Progenitor cell of endocrine pancreas (in vitro differentiated cells): ENCODE measurements at regions not wholly inside any gene's neighbourhood (a gene's known extent, or its start where the extent isn't known, plus 50 kb on each side); places are given as distances from the start of the nearest gene placed in this dataset.

Experiments used
- DNase-seq: peaks from one replicate; pipeline ENCODE4 v3.0.0; 2021; ENCODE audit warnings: low spot score; ENCODE audit not compliant: unreplicated experiment
- H3K27ac Mint-ChIP-seq: 2 replicates; pipeline ENCODE4 v1.8.0; 2021; ENCODE audit warnings: mild to moderate bottlenecking, moderate library complexity, mixed read lengths
- H3K27me3 Mint-ChIP-seq: 2 replicates; pipeline ENCODE4 v1.8.0; 2021; ENCODE audit warnings: mixed read lengths
- H3K36me3 Mint-ChIP-seq: 2 replicates; pipeline ENCODE4 v1.8.0; 2022; ENCODE audit warnings: mixed read lengths; ENCODE audit not compliant: insufficient read depth
- H3K4me1 Mint-ChIP-seq: 2 replicates; pipeline ENCODE4 v1.8.0; 2021; ENCODE audit warnings: low read depth, mixed read lengths
- H3K4me3 Mint-ChIP-seq: 2 replicates; pipeline ENCODE4 v1.8.0; 2021; ENCODE audit warnings: low read depth, mild to moderate bottlenecking, moderate library complexity, mixed read lengths
- H3K9me3 Mint-ChIP-seq: 2 replicates; pipeline ENCODE4 v1.8.0; 2021; ENCODE audit warnings: low read depth, mixed read lengths
- TF ChIP-seq, protein P1 (sequence below): fragments of 200-600 bp; sonication (generic); IDR thresholded peaks from one replicate; pipeline ENCODE4 v1.5.0; 2021; ENCODE audit warnings: antibody characterized with exemption, mild to moderate bottlenecking; ENCODE audit not compliant: unreplicated experiment

DNA sequence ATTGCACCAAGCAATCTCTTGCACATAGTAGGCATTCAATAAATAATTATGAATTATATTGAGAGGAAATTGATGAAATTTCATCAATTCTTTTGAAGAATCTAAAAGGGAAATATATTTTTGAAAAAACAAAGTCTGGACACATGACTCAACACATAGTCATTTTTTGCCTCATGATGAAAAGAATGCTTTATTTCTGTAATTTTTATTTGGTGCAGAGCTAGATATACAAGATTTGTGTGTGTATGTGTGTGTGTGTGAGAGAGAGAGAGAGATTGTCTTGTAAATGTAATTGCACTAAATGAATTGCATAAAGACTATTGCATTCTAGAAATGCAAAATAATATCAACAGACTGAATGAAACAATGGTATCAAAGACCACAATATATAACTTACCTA lies 206.2 kb upstream of the C1orf87 start:
- H3K27me3 Mint-ChIP-seq: peaks cover 6% of the 10 kb centered on the region
- no peak for DNase-seq
- H3K4me3 Mint-ChIP-seq: no peak overlapping the region
- no peak overlapping the region for H3K27ac Mint-ChIP-seq
- peaks cover 6% of the 10 kb centered on the region for H3K4me1 Mint-ChIP-seq
- H3K9me3 Mint-ChIP-seq: no peaks in the 10 kb centered on the region
- TF ChIP-seq, protein P1, sequence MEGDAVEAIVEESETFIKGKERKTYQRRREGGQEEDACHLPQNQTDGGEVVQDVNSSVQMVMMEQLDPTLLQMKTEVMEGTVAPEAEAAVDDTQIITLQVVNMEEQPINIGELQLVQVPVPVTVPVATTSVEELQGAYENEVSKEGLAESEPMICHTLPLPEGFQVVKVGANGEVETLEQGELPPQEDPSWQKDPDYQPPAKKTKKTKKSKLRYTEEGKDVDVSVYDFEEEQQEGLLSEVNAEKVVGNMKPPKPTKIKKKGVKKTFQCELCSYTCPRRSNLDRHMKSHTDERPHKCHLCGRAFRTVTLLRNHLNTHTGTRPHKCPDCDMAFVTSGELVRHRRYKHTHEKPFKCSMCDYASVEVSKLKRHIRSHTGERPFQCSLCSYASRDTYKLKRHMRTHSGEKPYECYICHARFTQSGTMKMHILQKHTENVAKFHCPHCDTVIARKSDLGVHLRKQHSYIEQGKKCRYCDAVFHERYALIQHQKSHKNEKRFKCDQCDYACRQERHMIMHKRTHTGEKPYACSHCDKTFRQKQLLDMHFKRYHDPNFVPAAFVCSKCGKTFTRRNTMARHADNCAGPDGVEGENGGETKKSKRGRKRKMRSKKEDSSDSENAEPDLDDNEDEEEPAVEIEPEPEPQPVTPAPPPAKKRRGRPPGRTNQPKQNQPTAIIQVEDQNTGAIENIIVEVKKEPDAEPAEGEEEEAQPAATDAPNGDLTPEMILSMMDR: no peak
- no peaks in the 10 kb centered on the region for H3K36me3 Mint-ChIP-seq

DNA sequence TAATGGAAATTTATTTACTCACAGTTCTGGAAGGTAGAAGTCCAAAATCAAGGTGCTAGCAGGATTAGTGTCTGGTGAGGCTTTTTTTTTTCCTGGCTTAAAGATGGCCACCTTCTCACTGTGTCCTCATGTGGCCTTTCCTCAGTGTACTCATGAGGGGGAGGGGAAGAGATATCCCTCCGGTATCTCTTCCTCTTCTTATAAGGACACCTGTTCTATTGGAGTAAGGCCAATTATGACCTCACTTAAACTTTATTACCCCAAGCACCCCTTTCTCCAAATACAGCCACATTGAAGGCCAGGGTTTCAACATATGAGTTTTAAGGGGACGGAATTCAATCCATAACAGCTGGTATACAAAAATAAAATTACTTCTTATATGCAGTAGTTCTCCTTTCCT lies 203.7 kb upstream of the C1orf87 start:
- no peak overlapping the region for H3K4me3 Mint-ChIP-seq
- H3K27me3 Mint-ChIP-seq: peaks cover 6% of the 10 kb centered on the region
- H3K36me3 Mint-ChIP-seq: no peaks in the 10 kb centered on the region
- no peak overlapping the region for H3K27ac Mint-ChIP-seq
- H3K9me3 Mint-ChIP-seq: no peaks in the 10 kb centered on the region
- TF ChIP-seq, protein P1: no peak
- H3K4me1 Mint-ChIP-seq: peaks cover 10% of the 10 kb centered on the region
- no peak for DNase-seq

DNA sequence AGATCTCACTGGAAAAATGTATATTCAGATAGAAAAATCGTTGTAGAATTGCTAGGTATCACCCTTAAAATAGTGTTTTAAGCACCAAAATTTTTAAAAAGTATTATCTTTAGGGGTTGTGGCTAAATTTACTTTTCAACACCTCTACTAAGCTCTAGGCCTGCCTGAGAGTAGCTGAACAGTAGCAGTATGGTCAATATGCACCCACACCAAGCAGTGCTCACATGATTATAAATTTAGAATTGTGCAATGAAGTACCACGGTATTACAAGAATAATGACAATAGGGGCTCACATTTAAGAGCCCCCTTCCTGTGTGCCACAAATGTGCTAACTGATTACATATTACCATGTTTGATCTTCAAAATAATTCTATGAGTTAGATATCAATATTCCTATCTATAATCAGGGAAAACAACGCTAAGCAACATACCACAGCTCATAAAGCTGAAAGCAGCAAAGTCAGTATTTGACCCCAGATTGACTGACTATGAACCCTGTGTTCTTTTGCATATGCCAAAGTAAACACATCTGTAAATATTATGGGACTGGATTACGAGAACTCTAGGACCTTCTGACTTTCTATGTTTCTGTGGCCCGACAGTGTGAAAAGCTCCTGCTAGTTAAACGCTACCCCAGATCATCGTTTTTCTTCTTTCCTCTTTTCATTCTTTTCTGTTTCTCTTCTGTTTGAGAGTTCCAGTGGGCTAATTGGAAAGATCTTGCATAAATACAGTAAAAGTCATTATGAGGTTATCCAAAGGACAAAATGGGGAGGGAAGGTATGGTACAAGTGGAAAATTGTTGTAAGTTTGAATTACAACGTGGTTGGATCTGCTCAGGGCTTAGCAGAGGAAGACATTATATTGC lies 201.1 kb upstream of the C1orf87 start:
- H3K4me3 Mint-ChIP-seq: no peak overlapping the region
- H3K27ac Mint-ChIP-seq: no peak overlapping the region
- H3K27me3 Mint-ChIP-seq: peaks cover under 1% of the 10 kb centered on the region

DNA sequence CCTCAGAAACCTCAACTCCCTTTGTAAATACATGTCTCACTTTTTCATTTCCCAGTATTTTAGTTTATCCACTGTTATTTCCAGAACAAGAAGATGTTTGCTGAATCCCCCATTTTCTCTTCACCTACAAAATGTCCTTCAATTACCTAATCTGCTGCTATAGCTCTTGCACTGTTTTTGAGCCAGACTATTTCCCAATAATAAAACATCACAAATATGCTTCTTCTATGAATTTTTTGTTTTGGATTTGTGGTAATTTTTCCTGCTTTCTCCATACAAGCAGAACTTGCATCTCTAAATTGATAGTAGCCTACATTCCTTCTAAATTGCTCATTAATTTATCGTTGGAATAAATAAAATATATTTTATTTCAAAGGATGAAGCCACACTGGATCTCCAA lies 199.6 kb upstream of the C1orf87 start:
- Mint-ChIP-seq H3K4me3 (no peak overlapping the region), H3K27me3 (no peaks in the 10 kb centered on the region), H3K36me3 (no peaks in the 10 kb centered on the region), H3K9me3 (peaks cover 3% of the 10 kb centered on the region), H3K27ac (no peak overlapping the region), H3K4me1 (peaks cover 4% of the 10 kb centered on the region)
- TF ChIP-seq, protein P1: no peak
- DNase-seq: no peak

More for the DNA sequence above, 201.1 kb upstream of the C1orf87 start:
- DNase-seq: no peak
- no peaks in the 10 kb centered on the region for H3K36me3 Mint-ChIP-seq
- peaks cover 4% of the 10 kb centered on the region for H3K4me1 Mint-ChIP-seq
- TF ChIP-seq, protein P1: no peak
- H3K9me3 Mint-ChIP-seq: no peaks in the 10 kb centered on the region

DNA sequence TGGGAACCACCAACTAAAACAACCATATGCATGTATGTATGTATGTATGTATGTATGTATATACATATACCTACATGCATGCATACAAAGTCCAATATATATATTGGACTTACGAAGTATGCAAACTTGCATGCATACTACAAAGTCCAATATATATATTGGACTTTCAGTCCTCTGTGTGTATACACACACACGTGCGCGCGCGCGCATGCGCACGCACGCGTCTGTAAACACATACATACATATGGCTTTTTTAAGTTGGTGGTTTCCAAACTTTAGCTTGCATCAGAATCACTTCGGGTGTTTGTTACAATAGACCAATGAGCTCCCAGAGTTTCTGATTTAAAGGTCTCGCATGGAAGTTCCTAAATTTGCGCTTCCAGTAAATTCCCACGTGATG lies 197.5 kb upstream of the C1orf87 start:
- no peaks in the 10 kb centered on the region for H3K27me3 Mint-ChIP-seq
- no peaks in the 10 kb centered on the region for H3K36me3 Mint-ChIP-seq
- H3K4me3 Mint-ChIP-seq: no peak overlapping the region
- H3K9me3 Mint-ChIP-seq: peaks cover 4% of the 10 kb centered on the region
- TF ChIP-seq, protein P1: no peak
- DNase-seq: no peak
- peaks cover 4% of the 10 kb centered on the region for H3K4me1 Mint-ChIP-seq
- no peak overlapping the region for H3K27ac Mint-ChIP-seq
